ENCODE measurements at regions not wholly inside any gene's neighbourhood (a gene's known extent, or its start where the extent isn't known, plus 50 kb on each side); places are given as distances from the start of the nearest gene placed in this dataset.
"Not testable (repeated sequence)": the region's sequence is repeated elsewhere in the genome, so short reads cannot be mapped to it uniquely, and the experiment has no call there.

DNA sequence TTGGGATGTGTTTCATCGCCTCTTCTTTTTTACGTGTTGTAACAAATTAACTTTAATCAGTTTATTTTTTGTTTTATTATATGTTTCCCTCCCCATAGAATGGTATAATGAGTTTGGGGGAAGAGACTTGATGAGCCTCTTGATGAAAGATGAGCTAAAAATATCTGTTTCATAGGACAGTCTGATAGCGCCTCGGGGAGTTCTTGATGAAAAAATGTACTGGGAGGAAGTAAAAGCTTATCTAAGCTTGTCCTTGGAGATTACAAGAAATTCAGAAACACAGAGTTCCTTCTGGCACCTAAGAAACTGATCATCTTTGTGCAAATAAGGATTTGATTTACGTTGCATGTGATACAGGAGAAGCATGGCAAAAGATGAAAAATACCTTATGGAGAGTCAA lies 350.2 kb upstream of the CDH8 start:
- no peak for DNase-seq

DNA sequence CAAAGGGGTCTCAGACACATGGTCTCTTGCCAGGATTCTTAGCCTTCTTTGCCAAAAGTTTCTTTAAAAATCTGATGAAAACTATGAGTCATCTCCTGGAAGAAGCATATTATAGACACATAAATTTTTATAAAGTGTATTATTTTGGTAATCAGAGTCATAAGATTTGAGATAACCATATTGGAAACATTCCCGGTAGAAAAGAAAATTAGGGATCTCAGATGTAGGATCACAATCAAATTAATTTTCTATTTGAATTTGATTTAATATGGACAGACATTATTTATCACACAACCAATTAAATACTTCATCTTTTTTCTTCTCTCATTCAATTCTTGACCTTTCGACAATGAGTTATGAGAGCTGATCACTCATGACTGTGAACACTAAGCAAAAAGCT lies 347.7 kb upstream of the CDH8 start:
- DNase-seq, result no peak

DNA sequence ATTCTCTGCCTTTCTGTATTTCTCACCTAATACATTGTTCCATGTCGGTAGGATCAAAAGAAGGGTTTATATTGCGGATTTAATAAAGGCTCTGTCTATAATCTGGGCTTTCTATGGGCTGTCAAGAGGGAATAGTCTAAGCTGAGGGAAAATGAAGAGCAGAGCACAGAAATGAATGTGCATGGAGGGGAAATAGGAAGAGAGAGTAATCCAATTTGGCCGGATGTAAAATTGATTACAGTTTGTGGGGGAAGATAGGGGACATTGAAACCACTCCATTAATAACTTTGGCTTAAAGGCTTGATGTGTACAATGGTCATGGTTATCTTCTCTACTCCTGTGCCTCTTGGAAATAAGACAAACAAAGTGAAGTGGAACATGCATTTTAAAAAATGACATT lies 334.2 kb upstream of the CDH8 start:
- DNase-seq, result no peak

- no peak for DNase-seq
Measured at GRCh38 chr16:62363501-62363900, 327.3 kb upstream of the CDH8 start.

- DNase-seq, result no peak
Measured at GRCh38 chr16:62353355-62353754, 317.1 kb upstream of the CDH8 start.

DNA sequence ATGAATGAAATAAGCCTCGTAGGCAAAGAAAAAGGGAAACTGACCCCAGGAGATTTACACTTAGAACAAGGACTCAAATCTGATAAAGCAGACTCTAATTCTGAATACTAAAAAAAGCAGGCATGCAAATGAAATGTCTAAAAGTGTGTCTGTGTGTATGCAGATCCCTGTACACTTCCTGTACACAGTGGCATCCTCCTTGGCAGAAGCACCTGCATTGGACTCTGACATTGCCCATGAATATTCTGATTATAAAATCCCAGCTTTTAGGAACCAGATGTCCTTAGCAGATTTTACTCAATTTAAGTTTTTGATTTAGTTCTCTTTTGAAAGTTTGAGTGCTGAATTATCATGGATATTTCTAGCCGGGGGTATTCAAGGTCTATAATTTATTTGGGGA lies 306.0 kb upstream of the CDH8 start:
- no peak for DNase-seq

- DNase-seq, result no peak
Measured at GRCh38 chr16:62335356-62335755, 299.1 kb upstream of the CDH8 start.

DNA sequence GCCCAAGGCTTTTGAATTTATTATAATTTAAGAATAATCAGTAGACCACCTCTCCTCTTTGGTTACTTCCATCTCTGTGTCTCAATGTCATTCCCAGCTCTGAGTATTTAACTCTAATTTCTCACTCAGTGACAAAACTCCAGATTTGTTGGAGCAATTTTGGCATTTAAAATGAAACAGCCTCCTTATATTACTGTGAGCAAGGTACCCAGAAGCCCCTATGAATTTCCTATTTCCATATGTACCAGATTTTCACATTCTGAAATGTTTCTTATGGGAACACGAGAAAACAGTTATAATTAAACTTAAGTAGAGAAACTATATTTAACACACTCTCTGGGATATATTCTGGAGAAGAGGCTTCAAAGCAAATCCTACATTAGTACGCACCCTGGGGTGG lies 285.4 kb upstream of the CDH8 start:
- no peak for DNase-seq

DNA sequence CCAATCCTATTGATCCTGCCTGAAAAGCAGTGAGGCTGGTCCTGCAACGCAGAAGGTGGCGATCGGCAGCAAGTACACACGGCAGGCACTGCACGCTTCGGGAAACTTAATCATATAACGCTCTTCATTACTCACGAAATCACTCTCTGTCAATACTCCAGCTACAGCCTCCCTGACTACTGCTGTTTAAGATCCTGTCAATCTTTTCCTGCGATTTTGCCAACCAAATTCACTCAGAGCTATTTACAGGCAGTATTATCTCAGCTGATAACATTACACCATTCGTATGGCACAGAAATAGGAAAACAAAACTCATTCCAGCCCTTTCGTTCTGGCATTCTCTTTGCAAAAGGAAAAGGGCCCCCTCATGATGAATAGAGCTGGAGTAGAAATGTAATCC lies 262.4 kb upstream of the CDH8 start:
- DNase-seq, result no peak

DNA sequence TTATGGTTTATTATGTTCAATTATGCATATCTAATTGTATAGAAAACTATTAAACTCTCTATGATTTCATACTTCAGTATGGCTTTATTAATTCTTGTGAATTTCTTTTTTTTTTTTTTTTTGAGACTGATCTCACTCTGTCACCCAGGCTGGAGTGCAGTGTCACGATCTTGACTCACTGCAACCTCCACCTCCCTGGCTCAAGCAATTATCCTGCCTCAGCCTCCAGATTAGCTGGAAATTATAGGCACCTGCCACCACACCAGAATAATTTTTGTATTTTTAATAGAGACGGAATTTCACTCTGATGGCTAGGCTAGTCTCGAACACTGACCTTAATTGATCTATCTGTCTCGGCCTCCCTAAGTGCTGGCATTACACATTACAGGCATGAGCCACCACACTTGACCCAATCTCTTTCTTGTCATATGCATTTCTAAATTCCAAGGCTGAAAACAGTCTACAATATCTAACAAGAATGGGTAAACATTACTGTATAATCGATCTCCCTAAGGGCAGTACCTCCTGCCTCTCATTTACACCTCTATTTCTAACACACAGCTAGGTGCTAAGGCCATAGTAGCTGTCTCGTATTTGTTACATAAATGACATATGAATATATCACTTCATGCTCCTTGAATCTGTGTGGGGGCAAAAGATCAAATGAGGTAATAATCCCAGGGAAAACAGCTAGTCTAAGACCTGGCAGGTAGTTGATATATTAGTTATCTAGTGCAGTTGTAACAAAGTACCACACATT lies 258.2 kb upstream of the CDH8 start:
- DNase-seq, result no peak

DNA sequence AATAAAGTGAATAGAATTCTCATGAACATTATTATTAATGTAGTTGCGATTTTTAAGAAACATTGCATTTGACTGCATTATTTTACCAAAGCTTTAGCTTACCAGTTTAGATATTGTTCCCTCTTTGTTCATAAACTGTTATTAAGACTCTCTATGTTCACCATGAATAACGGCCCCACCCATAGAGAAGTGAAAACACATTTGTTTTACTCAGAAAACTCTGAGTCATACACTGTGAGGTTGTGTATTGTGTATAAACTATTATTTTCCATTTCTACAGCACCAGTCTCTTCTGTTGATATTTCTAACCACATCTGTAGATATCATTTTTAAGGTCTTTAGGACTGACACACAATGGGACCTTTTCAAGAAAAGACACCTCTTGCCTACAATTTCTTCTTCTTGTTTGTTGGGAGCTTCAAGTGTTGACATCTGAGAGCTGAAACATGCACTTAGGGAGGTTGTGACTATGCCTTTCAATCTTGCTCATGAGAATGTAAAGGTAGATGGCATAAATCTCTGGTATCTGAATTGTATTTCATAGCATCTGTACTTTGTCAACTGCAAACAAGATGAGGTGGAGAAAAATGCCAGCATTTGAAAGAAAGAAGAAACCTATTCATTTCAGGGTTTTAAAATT lies 252.9 kb upstream of the CDH8 start:
- DNase-seq, result no peak

- no peak for DNase-seq
Measured at GRCh38 chr16:62280506-62280905, 244.3 kb upstream of the CDH8 start.

- no peak for DNase-seq
Measured at GRCh38 chr16:62277942-62278341, 241.7 kb upstream of the CDH8 start.

- no peak for DNase-seq
Measured at GRCh38 chr16:62276637-62277036, 240.4 kb upstream of the CDH8 start.

DNA sequence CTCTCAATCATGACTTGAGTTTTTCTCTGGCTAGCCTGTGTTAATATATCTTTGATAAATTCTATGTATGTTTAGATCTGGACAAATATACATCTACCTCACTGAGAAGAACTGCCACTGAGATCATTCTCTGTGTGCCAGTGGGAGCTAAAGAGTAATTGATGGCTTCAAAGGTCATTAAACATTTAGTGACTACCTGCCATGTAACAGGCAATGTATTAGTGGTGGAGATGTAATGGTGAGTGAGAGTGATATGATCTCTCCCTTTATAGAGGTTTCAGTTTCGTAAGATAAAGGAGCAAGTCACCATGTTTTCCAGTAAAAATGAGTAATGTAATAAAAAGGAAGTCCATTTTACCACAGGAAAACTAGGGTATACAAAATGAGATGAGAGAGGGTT lies 235.8 kb upstream of the CDH8 start:
- DNase-seq, result no peak

- no peak for DNase-seq
Measured at GRCh38 chr16:62261760-62262159, 225.5 kb upstream of the CDH8 start.

GRCh38 chr16:62258931-62259435 lies 222.7 kb upstream of the CDH8 start:
- not testable (repeated sequence) for DNase-seq

DNA sequence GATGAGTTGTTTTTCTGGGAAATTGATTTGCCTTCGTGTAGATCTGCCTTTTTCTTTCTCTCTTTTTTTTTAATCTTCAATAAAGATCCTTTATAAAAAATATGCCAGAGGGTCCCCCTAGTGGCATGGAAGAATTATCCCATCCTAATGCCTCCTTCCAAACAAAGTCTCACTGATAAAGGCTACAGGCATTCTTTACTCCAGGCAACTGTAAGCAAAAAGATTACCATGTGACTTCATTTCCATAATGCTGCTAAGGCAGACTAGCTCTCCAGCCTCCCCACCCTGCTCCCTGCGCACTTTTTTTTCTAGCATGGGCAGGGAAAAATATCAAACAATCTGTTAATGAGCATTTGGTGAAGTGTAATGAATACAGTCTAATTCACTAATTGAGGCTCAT lies 220.2 kb upstream of the CDH8 start:
- no peak for DNase-seq

- DNase-seq, result no peak
Measured at GRCh38 chr16:62254847-62255246, 218.6 kb upstream of the CDH8 start.

DNA sequence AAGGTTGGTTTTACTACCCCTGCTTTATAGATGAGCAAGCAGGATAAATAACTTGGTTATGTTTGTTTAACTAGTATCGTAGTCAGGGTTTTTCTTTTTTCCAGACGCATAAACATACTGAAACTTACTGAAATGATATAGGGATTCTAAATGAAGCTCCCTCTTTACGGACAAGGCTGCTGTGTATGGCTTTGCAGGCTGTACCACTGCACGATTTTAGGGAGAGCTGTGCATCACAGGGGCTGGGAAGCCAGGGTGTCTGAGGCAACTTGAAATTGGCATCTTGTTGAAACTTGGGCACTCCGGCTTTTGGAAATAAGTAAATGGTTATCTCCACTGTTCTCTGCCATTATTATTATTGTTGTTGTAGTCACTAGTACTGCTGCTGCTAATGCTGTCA lies 218.1 kb upstream of the CDH8 start:
- DNase-seq, result no peak

DNA sequence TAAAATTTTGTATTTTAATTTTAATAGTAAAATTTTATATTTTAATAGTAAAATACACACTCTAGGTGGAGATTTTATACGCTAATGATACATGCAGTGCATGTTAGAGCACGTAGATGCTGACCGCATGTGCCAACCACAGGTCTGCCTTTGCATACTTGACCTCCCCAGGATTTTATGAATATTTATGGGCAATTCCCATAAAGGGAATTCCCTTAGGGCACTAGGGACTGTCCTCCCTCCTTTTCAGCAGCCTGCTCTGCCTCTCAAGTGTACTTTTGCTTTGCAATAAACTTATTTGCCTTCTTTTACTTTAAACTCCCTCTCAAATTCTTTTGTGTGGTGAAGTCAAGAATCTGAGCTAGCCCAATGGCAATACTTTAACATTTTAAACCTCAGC lies 217.7 kb upstream of the CDH8 start:
- DNase-seq, result no peak

- no peak for DNase-seq
Measured at GRCh38 chr16:62249069-62249468, 212.8 kb upstream of the CDH8 start.

DNA sequence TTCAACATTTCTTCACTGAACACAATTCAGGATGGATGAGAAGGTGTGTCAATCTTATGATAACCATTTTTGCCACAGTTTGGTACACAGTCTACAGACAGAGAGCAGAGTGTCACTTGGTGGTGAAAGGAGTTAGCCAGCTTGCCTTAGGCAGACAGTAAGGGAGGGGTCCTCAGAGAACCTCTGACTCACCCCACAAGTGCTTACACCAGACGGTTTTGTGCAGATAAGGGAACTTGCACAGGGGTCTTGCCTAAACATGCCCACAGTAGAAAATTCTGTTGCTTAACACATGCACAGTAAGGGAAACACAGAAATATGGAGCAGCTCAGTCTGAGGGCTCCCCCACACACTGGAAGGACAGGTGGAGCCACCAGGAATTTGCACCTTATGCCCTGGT lies 204.5 kb upstream of the CDH8 start:
- no peak for DNase-seq

- DNase-seq, result no peak
Measured at GRCh38 chr16:62225675-62226074, 189.4 kb upstream of the CDH8 start.

Measured in 8988T (cell line).